22Rv1 (cell line): ENCODE measurements at regions not wholly inside any gene's neighbourhood (a gene's known extent, or its start where the extent isn't known, plus 50 kb on each side); places are given as distances from the start of the nearest gene placed in this dataset.

Experiments used
- H3K27ac ChIP-seq: fragments of 450-650 bp; 2 replicates; pipeline ENCODE4 v1.5.1; 2017
- CTCF ChIP-seq: fragments of 450-650 bp; IDR thresholded peaks from 2 replicates; pipeline ENCODE4 v1.5.1; 2017; ENCODE audit warnings: mild to moderate bottlenecking
- ZFX ChIP-seq: fragments of 450-650 bp; IDR thresholded peaks from 2 replicates; pipeline ENCODE4 v1.6.1; 2017; ENCODE audit warnings: antibody characterized with exemption, borderline replicate concordance

GRCh38 chr14:37650356-37651037, 55.1 kb downstream of the TTC6 start:
- H3K27ac ChIP-seq = peak overlapping the region; percentile 87
- no peak for TF ChIP-seq ZFX
- TF ChIP-seq CTCF = no peak

GRCh38 chr14:37652042-37652441, 56.6 kb downstream of the TTC6 start:
- H3K27ac ChIP-seq = peak overlapping the region; percentile 87
- no peak for TF ChIP-seq ZFX
- no peak for TF ChIP-seq CTCF

GRCh38 chr14:37655418-37655817, 60.0 kb downstream of the TTC6 start:
- H3K27ac ChIP-seq = peak overlapping the region; percentile 22; the same call in 1 of the 2 replicates
- no peak for TF ChIP-seq ZFX
- no peak for TF ChIP-seq CTCF

GRCh38 chr14:37658156-37658555, 62.7 kb downstream of the TTC6 start:
- TF ChIP-seq ZFX = no peak
- no peak for TF ChIP-seq CTCF
- H3K27ac ChIP-seq = no peak overlapping the region

GRCh38 chr14:37663498-37663897, 68.1 kb downstream of the TTC6 start:
- TF ChIP-seq CTCF (no peak), ZFX (no peak)

GRCh38 chr14:37665479-37665878, 70.0 kb downstream of the TTC6 start:
- no peak overlapping the region for H3K27ac ChIP-seq
- TF ChIP-seq ZFX (no peak), CTCF (no peak)

More at GRCh38 chr14:37663498-37663897, 68.1 kb downstream of the TTC6 start:
- no peak overlapping the region for H3K27ac ChIP-seq

- TF ChIP-seq CTCF = no peak
- no peak for TF ChIP-seq ZFX
- no peak overlapping the region for H3K27ac ChIP-seq
These were observed 70.5 kb downstream of the TTC6 start for GRCh38 chr14:37665951-37666350.
